OCI-LY1 (cell line): ENCODE measurements at regions not wholly inside any gene's neighbourhood (a gene's known extent, or its start where the extent isn't known, plus 50 kb on each side); places are given as distances from the start of the nearest gene placed in this dataset.

Source experiments
- CTCF ChIP-seq: fragments of 200-600 bp; sonication (generic), shearing (Covaris generic); IDR thresholded peaks from 2 replicates; pipeline ENCODE4 v1.5.1; 2017; ENCODE audit warnings: mild to moderate bottlenecking, antibody characterized with exemption, low read length, moderate library complexity, mixed read lengths
- EZH2 ChIP-seq: fragments of 200-600 bp; sonication (generic), shearing (Covaris generic); IDR thresholded peaks from 2 replicates; pipeline ENCODE4 v1.8.0; 2017; ENCODE audit warnings: borderline replicate concordance, mixed run types, mild to moderate bottlenecking, antibody characterized with exemption, low read length, moderate library complexity, mixed read lengths

- no peak for TF ChIP-seq CTCF
- no peak for TF ChIP-seq EZH2
Observed at GRCh38 chr3:148591525-148591924, 106.2 kb upstream of the AGTR1 start.
